GM18508 (cell line): ENCODE measurements at regions not wholly inside any gene's neighbourhood (a gene's known extent, or its start where the extent isn't known, plus 50 kb on each side); places are given as distances from the start of the nearest gene placed in this dataset.
"Not testable (repeated sequence)": the region's sequence is repeated elsewhere in the genome, so short reads cannot be mapped to it uniquely, and the experiment has no call there.

Source experiments
- ATAC-seq: cut with Tn5 transposase; IDR thresholded peaks from one replicate; pipeline ENCODE4 v1.9.1; 2021; ENCODE audit warnings: moderate number of reproducible peaks; ENCODE audit not compliant: insufficient read depth, unreplicated experiment

- no peak for ATAC-seq
Measured at GRCh38 chr10:33498391-33498891, 164.0 kb upstream of the NRP1 start.

GRCh38 chr10:33497338-33497737 lies 162.9 kb upstream of the NRP1 start:
- no peak for ATAC-seq

- ATAC-seq = no peak
Measured at GRCh38 chr10:33496096-33496495, 161.6 kb upstream of the NRP1 start.

GRCh38 chr10:33494694-33495265 lies 160.3 kb upstream of the NRP1 start:
- no peak for ATAC-seq

- no peak for ATAC-seq
Measured at GRCh38 chr10:33493978-33494377, 159.5 kb upstream of the NRP1 start.

GRCh38 chr10:33493497-33493896 lies 159.0 kb upstream of the NRP1 start:
- no peak for ATAC-seq

GRCh38 chr10:33492701-33493345 lies 158.4 kb upstream of the NRP1 start:
- no peak for ATAC-seq

- no peak for ATAC-seq
Measured at GRCh38 chr10:33489501-33490176, 155.2 kb upstream of the NRP1 start.

GRCh38 chr10:33487014-33487776 lies 152.7 kb upstream of the NRP1 start:
- ATAC-seq = no peak

GRCh38 chr10:33485276-33485675 lies 150.8 kb upstream of the NRP1 start:
- no peak for ATAC-seq

- ATAC-seq = no peak
Measured at GRCh38 chr10:33484787-33485186, 150.3 kb upstream of the NRP1 start.

GRCh38 chr10:33483816-33484190 lies 149.3 kb upstream of the NRP1 start:
- ATAC-seq = no peak

GRCh38 chr10:33483124-33483815 lies 148.8 kb upstream of the NRP1 start:
- no peak for ATAC-seq

GRCh38 chr10:33482486-33482885 lies 148.0 kb upstream of the NRP1 start:
- no peak for ATAC-seq

GRCh38 chr10:33481184-33481583 lies 146.7 kb upstream of the NRP1 start:
- no peak for ATAC-seq

GRCh38 chr10:33480417-33480816 lies 145.9 kb upstream of the NRP1 start:
- not testable (repeated sequence) for ATAC-seq

GRCh38 chr10:33478675-33479125 lies 144.2 kb upstream of the NRP1 start:
- ATAC-seq = no peak

GRCh38 chr10:33478089-33478674 lies 143.7 kb upstream of the NRP1 start:
- ATAC-seq = no peak

- ATAC-seq = no peak
Measured at GRCh38 chr10:33477291-33478088, 143.0 kb upstream of the NRP1 start.
